ENCODE measurements at regions not wholly inside any gene's neighbourhood (a gene's known extent, or its start where the extent isn't known, plus 50 kb on each side); places are given as distances from the start of the nearest gene placed in this dataset.

DNA sequence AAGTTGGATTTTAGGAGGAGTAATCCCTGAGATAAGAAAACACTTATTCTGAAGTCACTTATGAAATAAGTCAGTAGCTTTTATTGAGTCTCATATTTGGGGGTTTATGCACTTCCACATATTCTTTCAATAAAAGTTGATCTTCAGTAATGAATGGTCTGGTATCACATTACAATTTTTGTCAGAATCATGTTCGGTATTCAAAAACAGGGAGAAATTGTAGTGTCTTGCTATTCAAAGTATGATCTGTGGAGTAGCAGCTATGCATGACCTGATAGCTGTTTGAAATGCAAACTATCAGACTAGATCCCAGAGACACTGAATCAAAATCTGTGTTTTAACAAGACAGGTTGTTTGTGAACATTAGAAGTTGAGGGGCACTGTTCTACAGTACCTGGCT, 857.6 kb downstream of the METTL15 start:
- no peak overlapping the region for H3K27ac ChIP-seq
- intact Hi-C loops (cut with DNase I): no loop called here
- H3K36me3 ChIP-seq: no peaks in the 10 kb centered on the region
- no peaks in the 10 kb centered on the region for H3K4me1 ChIP-seq
- H3K9me3 ChIP-seq: no peaks in the 10 kb centered on the region
- DNase-seq: no peak
- TF ChIP-seq, protein P1, sequence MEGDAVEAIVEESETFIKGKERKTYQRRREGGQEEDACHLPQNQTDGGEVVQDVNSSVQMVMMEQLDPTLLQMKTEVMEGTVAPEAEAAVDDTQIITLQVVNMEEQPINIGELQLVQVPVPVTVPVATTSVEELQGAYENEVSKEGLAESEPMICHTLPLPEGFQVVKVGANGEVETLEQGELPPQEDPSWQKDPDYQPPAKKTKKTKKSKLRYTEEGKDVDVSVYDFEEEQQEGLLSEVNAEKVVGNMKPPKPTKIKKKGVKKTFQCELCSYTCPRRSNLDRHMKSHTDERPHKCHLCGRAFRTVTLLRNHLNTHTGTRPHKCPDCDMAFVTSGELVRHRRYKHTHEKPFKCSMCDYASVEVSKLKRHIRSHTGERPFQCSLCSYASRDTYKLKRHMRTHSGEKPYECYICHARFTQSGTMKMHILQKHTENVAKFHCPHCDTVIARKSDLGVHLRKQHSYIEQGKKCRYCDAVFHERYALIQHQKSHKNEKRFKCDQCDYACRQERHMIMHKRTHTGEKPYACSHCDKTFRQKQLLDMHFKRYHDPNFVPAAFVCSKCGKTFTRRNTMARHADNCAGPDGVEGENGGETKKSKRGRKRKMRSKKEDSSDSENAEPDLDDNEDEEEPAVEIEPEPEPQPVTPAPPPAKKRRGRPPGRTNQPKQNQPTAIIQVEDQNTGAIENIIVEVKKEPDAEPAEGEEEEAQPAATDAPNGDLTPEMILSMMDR (IDR thresholded peaks at IDR 0.05): no peak
- no peak for TF ChIP-seq POLR2A (IDR thresholded peaks at IDR 0.05)
- H3K4me3 ChIP-seq (replicated peaks in 1 of 3): no peak overlapping the region
- 70 to 73% methylated on average over 1 of the region's 1 CpG for WGBS, 2 donors
- H3K27me3 ChIP-seq: no peaks in the 10 kb centered on the region

DNA sequence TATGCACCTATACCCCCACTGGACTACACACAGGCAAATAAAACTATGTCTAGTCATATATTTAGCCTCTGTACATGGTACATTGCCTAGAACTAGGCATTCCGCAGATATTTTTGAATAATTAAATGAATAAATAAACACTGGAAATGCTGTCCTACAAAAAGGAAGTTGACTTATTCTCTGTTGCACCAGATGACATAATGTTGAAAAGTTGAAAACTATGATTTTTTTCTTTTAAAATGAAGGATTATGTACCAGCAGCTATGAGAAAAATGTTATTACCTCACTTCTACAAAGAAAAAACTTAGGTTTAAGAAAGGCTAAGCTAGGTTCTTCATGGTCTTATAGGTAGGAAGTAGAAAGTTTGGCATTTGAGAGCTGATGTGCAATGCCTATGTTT, 856.6 kb downstream of the METTL15 start:
- Histone ChIP-seq H3K9me3 (no peaks in the 10 kb centered on the region), H3K27me3 (no peaks in the 10 kb centered on the region), H3K4me3 (replicated peaks in 1 of 3) (no peak overlapping the region), H3K4me1 (no peaks in the 10 kb centered on the region), H3K27ac (no peak overlapping the region), H3K36me3 (no peaks in the 10 kb centered on the region)
- no peak for DNase-seq
- 82 to 87% methylated on average over 1 of the region's 1 CpG for WGBS, 2 donors
- TF ChIP-seq, protein P1 (IDR thresholded peaks at IDR 0.05): no peak
- intact Hi-C loops (cut with DNase I): no loop called here

DNA sequence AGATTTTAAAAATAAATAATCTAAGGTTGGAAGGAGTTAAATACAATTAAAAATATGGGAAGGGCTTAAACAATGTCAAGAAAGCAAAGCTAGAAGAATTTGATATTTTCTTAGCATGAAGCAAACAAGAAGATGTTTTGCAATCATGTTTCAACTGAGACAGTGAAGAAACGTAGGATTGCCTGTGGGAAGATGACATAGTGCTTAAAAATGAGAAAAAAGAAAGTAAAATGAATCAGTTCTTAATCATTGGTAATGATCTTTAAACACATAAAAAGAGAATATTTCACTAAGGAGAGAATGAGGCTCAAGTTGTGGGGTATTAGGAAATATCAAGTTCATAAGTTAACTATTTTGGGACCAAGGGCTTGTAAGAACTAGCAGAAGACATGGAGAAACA, 855.0 kb downstream of the METTL15 start:
- WGBS, 2 donors: 48 to 76% methylated on average over 1 of the region's 1 CpG
- Histone ChIP-seq H3K27ac (no peak overlapping the region), H3K4me3 (replicated peaks in 1 of 3) (no peak overlapping the region), H3K4me1 (no peaks in the 10 kb centered on the region), H3K36me3 (no peaks in the 10 kb centered on the region), H3K9me3 (no peaks in the 10 kb centered on the region), H3K27me3 (no peaks in the 10 kb centered on the region)
- TF ChIP-seq, protein P1 (IDR thresholded peaks at IDR 0.05): no peak
- no peak for TF ChIP-seq POLR2A (IDR thresholded peaks at IDR 0.05)
- intact Hi-C loops (cut with DNase I): no loop called here
- no peak for DNase-seq

GRCh38 chr11:28962502-28962901, 854.3 kb downstream of the METTL15 start:
- Histone ChIP-seq H3K4me3 (replicated peaks in 1 of 3) (no peak overlapping the region), H3K27me3 (no peaks in the 10 kb centered on the region), H3K4me1 (no peaks in the 10 kb centered on the region), H3K27ac (no peak overlapping the region), H3K9me3 (no peaks in the 10 kb centered on the region), H3K36me3 (no peaks in the 10 kb centered on the region)
- TF ChIP-seq, protein P1 (IDR thresholded peaks at IDR 0.05): no peak
- TF ChIP-seq POLR2A (IDR thresholded peaks at IDR 0.05): no peak
- intact Hi-C loops (cut with DNase I): no loop called here
- WGBS, 2 donors: 87 to 88% methylated on average over 5 of the region's 5 CpGs
- no peak for DNase-seq

GRCh38 chr11:28961726-28962125, 853.5 kb downstream of the METTL15 start:
- DNase-seq: no peak
- no peaks in the 10 kb centered on the region for H3K4me1 ChIP-seq
- no peak overlapping the region for H3K4me3 ChIP-seq (replicated peaks in 1 of 3)
- no peaks in the 10 kb centered on the region for H3K27me3 ChIP-seq
- no peak overlapping the region for H3K27ac ChIP-seq
- WGBS, 2 donors: 73 to 77% methylated on average over 1 of the region's 1 CpG
- TF ChIP-seq POLR2A (IDR thresholded peaks at IDR 0.05): no peak
- TF ChIP-seq, protein P1 (IDR thresholded peaks at IDR 0.05): no peak
- no peaks in the 10 kb centered on the region for H3K9me3 ChIP-seq
- H3K36me3 ChIP-seq: no peaks in the 10 kb centered on the region
- intact Hi-C loops (cut with DNase I): no loop called here

All from thyroid gland (tissue), 4 donors.